ENCODE measurements at regions not wholly inside any gene's neighbourhood (a gene's known extent, or its start where the extent isn't known, plus 50 kb on each side); places are given as distances from the start of the nearest gene placed in this dataset.

GRCh38 chr12:75955251-75955650 lies 76.3 kb downstream of the PHLDA1 start:
- ATAC-seq = peak; percentile 46
- no peak overlapping the region for H3K4me2 ChIP-seq (ENCODE audit: low read depth, low read length)
- TF ChIP-seq ZNF687 (CRISPR knock-in tag; IDR thresholded peaks at IDR 0.05) (peak; percentile 36; the same call in 1 of the 2 replicates), SRSF4 (IDR thresholded peaks at IDR 0.05; ENCODE audit: low read depth, low read length, poor library complexity, severe bottlenecking) (no peak), RARA (CRISPR knock-in tag; IDR thresholded peaks at IDR 0.05) (0 out of 2 replicates have a peak, but pooled peaks have one; percentile 7), TEAD3 (CRISPR knock-in tag; optimal IDR thresholded peaks at IDR 0.05; ENCODE audit: borderline replicate concordance) (peak; percentile 25), HNF4A (CRISPR knock-in tag; IDR thresholded peaks at IDR 0.05) (peak; percentile 38; the same call in 1 of the 2 replicates), ZBTB7B (CRISPR knock-in tag; IDR thresholded peaks at IDR 0.05) (0 out of 2 replicates have a peak, but pooled peaks have one; percentile 45), THRA (CRISPR knock-in tag; IDR thresholded peaks at IDR 0.05; ENCODE audit: borderline replicate concordance) (0 out of 2 replicates have a peak, but pooled peaks have one; percentile 19), EP300 (IDR thresholded peaks at IDR 0.05; ENCODE audit: low read depth in 2 of 2, low read length in 2 of 2) (0 out of 4 replicates have a peak, but pooled peaks of 1 of the 2 experiments have one; percentile 33), EP300 (CRISPR knock-in tag; IDR thresholded peaks at IDR 0.05; ENCODE audit: borderline replicate concordance) (no peak), FIP1L1 (IDR thresholded peaks at IDR 0.05; ENCODE audit: borderline replicate concordance, insufficient read depth, low read depth, low read length) (no peak)
- CTCF ChIA-PET (ENCODE audit: low intra/inter-chr PET ratio, low total read pairs) = no interaction called here
- H3K4me1 ChIP-seq (ENCODE audit: insufficient read depth, low read length) = peaks cover 78% of the 10 kb centered on the region
- peak; percentile 30 for DNase-seq (ENCODE audit: low spot score)
- intact Hi-C loops (cut with micrococcal nuclease; ENCODE audit: unreplicated experiment) = no loop called here
- no TSS peak for BruUV-seq (replicated peaks)
- no peaks in the 10 kb centered on the region for H4K20me1 ChIP-seq (ENCODE audit: insufficient read depth, low read length)
- H3K27ac ChIP-seq (ENCODE audit: extremely low read length, insufficient read depth, low read length) = no peak overlapping the region
- H3K27me3 ChIP-seq (ENCODE audit: control insufficient read depth in 1 of 2, insufficient read depth in 2 of 2, low read length in 2 of 2) = no peaks in the 10 kb centered on the region
- no peaks in the 10 kb centered on the region for H3K79me2 ChIP-seq (ENCODE audit: insufficient read depth, low read length)
- H3K9ac ChIP-seq (ENCODE audit: insufficient read depth, low read depth, low read length) = no peak overlapping the region
- in situ Hi-C loops (cut with HindIII; ENCODE audit: extremely low pct_ligation_motif_present, low pct_unique_long_range_greater_than_20kb) = no loop called here
- no peak for FAIRE-seq
- POLR2A ChIA-PET = interaction anchor here (1.4 kb wide), 1 partner anchor 77 kb away, joined by 11 read pairs; the partner anchor contains the start of gene PHLDA1
- H2AFZ ChIP-seq (ENCODE audit: low read length) = no peak overlapping the region
- no peak overlapping the region for H3K4me3 ChIP-seq (replicated peaks in 1 of 3; ENCODE audit: insufficient read depth in 1 of 3, low read depth in 2 of 3, low read length in 3 of 3)
- H3K36me3 ChIP-seq (replicated peaks in 1 of 2; ENCODE audit: control insufficient read depth in 1 of 2, insufficient read depth in 2 of 2, low read length in 2 of 2) = no peaks in the 10 kb centered on the region
- WGBS (ENCODE audit: low lambda C conversion rate) = 62% methylated on average over 3 of the region's 3 CpGs
- no peaks in the 10 kb centered on the region for H3K9me3 ChIP-seq (ENCODE audit: low read length)
